Body of pancreas (tissue), 4 donors: ENCODE measurements at regions not wholly inside any gene's neighbourhood (a gene's known extent, or its start where the extent isn't known, plus 50 kb on each side); places are given as distances from the start of the nearest gene placed in this dataset.

Experiments used
- ATAC-seq: fragments of 150-250 bp; one replicate; pipeline ENCODE4 v1.9.1; 2016
- DNase-seq, 4 donors: peaks; one replicate each; pipeline ENCODE4 v3.0.0-alpha.2; 2019
- H3K27ac ChIP-seq, 4 donors: fragments of 200-600 bp; sonication (generic); 1 replicate in 3 of 4; 2 replicates in 1 of 4; pipeline versions ENCODE4 v1.5.1 to v1.6.1; 2016 to 2019; ENCODE audit warnings: mild to moderate bottlenecking in 1 of 4, mixed read lengths in 1 of 4, moderate library complexity in 1 of 4
- H3K27me3 ChIP-seq, 2 donors: fragments of 200-600 bp; sonication (generic); one replicate each; pipeline ENCODE4 v1.6.0; 2016; ENCODE audit warnings: mild to moderate bottlenecking in 1 of 2
- H3K36me3 ChIP-seq, 2 donors: fragments of 200-600 bp; sonication (generic); replicated peaks in 1 of 2; 2 replicates each; pipeline ENCODE4 v1.5.1; 2016; ENCODE audit warnings: low read depth in 2 of 2; ENCODE audit not compliant: insufficient read depth in 1 of 2
- H3K4me1 ChIP-seq: fragments of 200-600 bp; sonication (generic); one replicate; pipeline ENCODE4 v1.6.0; 2016
- H3K4me3 ChIP-seq, 2 donors: fragments of 200-600 bp; sonication (generic); 1 replicate in 1 of 2; 2 replicates in 1 of 2; pipeline ENCODE4 v1.5.1; 2016 to 2019
- H3K9me3 ChIP-seq, 3 donors: fragments of 200-600 bp; sonication (generic); 1 replicate in 2 of 3; 2 replicates in 1 of 3; pipeline ENCODE4 v1.5.1; 2016
- CTCF ChIP-seq, 7 experiments: fragments of 450-650 bp in 4 of 7; fragments of 200-600 bp in 3 of 7; sonication (generic) in 3 of 7; IDR thresholded peaks; one replicate each; pipeline ENCODE4 v1.5.1; 2016 to 2019; ENCODE audit warnings: antibody characterized with exemption in 7 of 7
- POLR2A ChIP-seq, 3 donors: fragments of 450-650 bp; IDR thresholded peaks; one replicate each; pipeline ENCODE4 v1.6.1; 2016; ENCODE audit warnings: antibody characterized with exemption in 3 of 3, mild to moderate bottlenecking in 2 of 3
- WGBS, 2 donors: methylation state at CpG; one replicate each; pipeline ENCODE4 v1.1.5; 2017; 5-methylcytosine and 5-hydroxymethylcytosine counted together
- intact Hi-C: fragments of 100-400 bp; cut with DNase I; formaldehyde crosslinking; loops from one replicate; pipeline ENCODE4 v1.15.1; 2023

DNA sequence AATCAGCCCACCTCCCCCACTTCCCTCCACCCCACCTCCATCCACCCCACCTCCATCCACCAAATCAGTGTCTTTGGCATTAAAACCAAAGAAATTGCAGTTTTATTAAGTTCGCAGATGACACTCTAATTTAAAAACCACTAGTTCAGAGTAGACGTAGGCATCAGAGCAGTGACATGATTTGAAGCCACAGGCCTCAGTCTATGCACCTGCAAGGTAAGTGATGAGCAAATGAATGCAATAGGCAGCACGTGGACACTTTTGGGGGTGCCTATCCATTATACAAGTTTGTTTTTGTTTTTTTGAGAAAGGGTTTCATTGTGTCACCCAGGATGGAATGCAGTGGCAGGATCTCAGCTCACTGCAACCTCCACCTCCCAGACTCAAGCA is 88.0 kb upstream of the TRIM2 start:
- DNase-seq (no peak), ATAC-seq (no peak)
- 70 to 80% methylated on average over 3 of the region's 3 CpGs for WGBS, 2 donors
- H3K36me3 ChIP-seq: no peaks in the 10 kb centered on the region
- H3K27ac ChIP-seq: peak overlapping the region in 1 of 4 donors; percentile 22
- peaks cover 11% of the 10 kb centered on the region for H3K4me1 ChIP-seq
- H3K4me3 ChIP-seq: no peak overlapping the region
- no peaks in the 10 kb centered on the region for H3K27me3 ChIP-seq
- TF ChIP-seq CTCF (IDR thresholded peaks at IDR 0.05) (no peak), POLR2A (IDR thresholded peaks at IDR 0.05) (no peak)
- intact Hi-C loops: no loop called here
- H3K9me3 ChIP-seq: no peaks in the 10 kb centered on the region

DNA sequence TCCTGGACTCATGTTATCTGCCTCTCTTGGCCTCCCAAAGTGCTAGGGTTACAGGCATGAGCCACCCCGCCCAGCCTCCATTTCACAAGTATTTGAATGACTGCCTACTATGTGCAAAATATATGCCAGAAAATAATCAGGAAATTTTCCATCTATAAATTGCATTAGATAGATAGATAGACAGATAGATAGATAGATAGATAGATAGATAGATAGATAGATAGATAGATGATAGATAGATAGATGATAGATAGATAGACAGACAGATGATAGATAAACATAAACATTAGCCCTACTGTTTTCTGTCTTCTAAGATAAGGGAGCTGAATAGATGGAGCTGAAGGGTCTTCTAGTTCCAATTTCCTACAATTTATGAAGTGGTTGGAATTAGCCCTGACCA is 87.4 kb upstream of the TRIM2 start:
- no peak overlapping the region for H3K27ac ChIP-seq
- H3K9me3 ChIP-seq: no peaks in the 10 kb centered on the region
- H3K27me3 ChIP-seq: no peaks in the 10 kb centered on the region
- no peak for TF ChIP-seq CTCF (IDR thresholded peaks at IDR 0.05)
- ATAC-seq: no peak
- WGBS, 2 donors: 69 to 100% methylated on average over 1 of the region's 1 CpG
- no peak for DNase-seq
- H3K36me3 ChIP-seq: no peaks in the 10 kb centered on the region
- peaks cover 11% of the 10 kb centered on the region for H3K4me1 ChIP-seq
- intact Hi-C loops: no loop called here
- no peak overlapping the region for H3K4me3 ChIP-seq

- H3K4me1 ChIP-seq: peaks cover 11% of the 10 kb centered on the region
- no peaks in the 10 kb centered on the region for H3K27me3 ChIP-seq
- TF ChIP-seq CTCF (IDR thresholded peaks at IDR 0.05) (no peak), POLR2A (IDR thresholded peaks at IDR 0.05) (no peak)
- H3K4me3 ChIP-seq: no peak overlapping the region
- 60 to 63% methylated on average over 5 of the region's 5 CpGs for WGBS, 2 donors
- intact Hi-C loops: no loop called here
- DNase-seq (no peak), ATAC-seq (no peak)
- no peak overlapping the region for H3K27ac ChIP-seq
- no peaks in the 10 kb centered on the region for H3K9me3 ChIP-seq
- no peaks in the 10 kb centered on the region for H3K36me3 ChIP-seq
Measured at GRCh38 chr4:153117554-153117953, 86.7 kb upstream of the TRIM2 start.

GRCh38 chr4:153119626-153120025 is 84.6 kb upstream of the TRIM2 start:
- Histone ChIP-seq H3K36me3 (no peaks in the 10 kb centered on the region), H3K4me1 (peaks cover 11% of the 10 kb centered on the region), H3K4me3 (no peak overlapping the region), H3K9me3 (no peaks in the 10 kb centered on the region), H3K27me3 (no peaks in the 10 kb centered on the region), H3K27ac (no peak overlapping the region)
- intact Hi-C loops: no loop called here
- TF ChIP-seq CTCF (IDR thresholded peaks at IDR 0.05) (no peak), POLR2A (IDR thresholded peaks at IDR 0.05) (no peak)
- 80 to 88% methylated on average over 2 of the region's 2 CpGs for WGBS, 2 donors
- no peak for DNase-seq
- no peak for ATAC-seq

- DNase-seq: no peak
- Histone ChIP-seq H3K4me3 (no peak overlapping the region), H3K27ac (no peak overlapping the region), H3K27me3 (no peaks in the 10 kb centered on the region), H3K9me3 (no peaks in the 10 kb centered on the region), H3K4me1 (peaks cover 10% of the 10 kb centered on the region), H3K36me3 (no peaks in the 10 kb centered on the region)
- WGBS, 2 donors: 86 to 95% methylated on average over 2 of the region's 2 CpGs
- ATAC-seq: no peak
- intact Hi-C loops: no loop called here
- TF ChIP-seq POLR2A (IDR thresholded peaks at IDR 0.05) (no peak), CTCF (IDR thresholded peaks at IDR 0.05) (no peak)
Measured at GRCh38 chr4:153120235-153120634, 84.0 kb upstream of the TRIM2 start.
